ENCODE measurements at regions not wholly inside any gene's neighbourhood (a gene's known extent, or its start where the extent isn't known, plus 50 kb on each side); places are given as distances from the start of the nearest gene placed in this dataset.

GRCh38 chr5:98490348-98490747, 283.1 kb upstream of the RGMB start:
- TF ChIP-seq, protein P1, sequence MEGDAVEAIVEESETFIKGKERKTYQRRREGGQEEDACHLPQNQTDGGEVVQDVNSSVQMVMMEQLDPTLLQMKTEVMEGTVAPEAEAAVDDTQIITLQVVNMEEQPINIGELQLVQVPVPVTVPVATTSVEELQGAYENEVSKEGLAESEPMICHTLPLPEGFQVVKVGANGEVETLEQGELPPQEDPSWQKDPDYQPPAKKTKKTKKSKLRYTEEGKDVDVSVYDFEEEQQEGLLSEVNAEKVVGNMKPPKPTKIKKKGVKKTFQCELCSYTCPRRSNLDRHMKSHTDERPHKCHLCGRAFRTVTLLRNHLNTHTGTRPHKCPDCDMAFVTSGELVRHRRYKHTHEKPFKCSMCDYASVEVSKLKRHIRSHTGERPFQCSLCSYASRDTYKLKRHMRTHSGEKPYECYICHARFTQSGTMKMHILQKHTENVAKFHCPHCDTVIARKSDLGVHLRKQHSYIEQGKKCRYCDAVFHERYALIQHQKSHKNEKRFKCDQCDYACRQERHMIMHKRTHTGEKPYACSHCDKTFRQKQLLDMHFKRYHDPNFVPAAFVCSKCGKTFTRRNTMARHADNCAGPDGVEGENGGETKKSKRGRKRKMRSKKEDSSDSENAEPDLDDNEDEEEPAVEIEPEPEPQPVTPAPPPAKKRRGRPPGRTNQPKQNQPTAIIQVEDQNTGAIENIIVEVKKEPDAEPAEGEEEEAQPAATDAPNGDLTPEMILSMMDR (IDR thresholded peaks at IDR 0.05; ENCODE audit: poor library complexity, severe bottlenecking): no peak
- no peak for TF ChIP-seq EP300 (conservative IDR thresholded peaks at IDR 0.05; ENCODE audit: poor library complexity, severe bottlenecking)
- no peak for TF ChIP-seq SMC3 (conservative IDR thresholded peaks at IDR 0.05; ENCODE audit: poor library complexity)
- no peak for TF ChIP-seq POLR2AphosphoS5 (IDR thresholded peaks at IDR 0.05)
- TF ChIP-seq TAF1 (IDR thresholded peaks at IDR 0.05; ENCODE audit: low read depth): no peak
